ENCODE measurements at regions not wholly inside any gene's neighbourhood (a gene's known extent, or its start where the extent isn't known, plus 50 kb on each side); places are given as distances from the start of the nearest gene placed in this dataset.

GRCh38 chrY:17259497-17259896 lies 620.5 kb downstream of the CDY2B start:
- TF ChIP-seq CTCF (IDR thresholded peaks at IDR 0.05) = no peak
- Mint-ChIP-seq H3K4me1 (ENCODE audit: low read depth) (no peaks in the 10 kb centered on the region), H3K36me3 (ENCODE audit: low read depth) (no peaks in the 10 kb centered on the region), H3K27ac (no peak overlapping the region), H3K4me3 (no peak overlapping the region), H3K27me3 (no peaks in the 10 kb centered on the region), H3K9me3 (no peaks in the 10 kb centered on the region)
- ATAC-seq (ENCODE audit: poor library complexity) = no peak
- H3K27me3 ChIP-seq (ENCODE audit: control insufficient read depth in 1 of 2, insufficient read depth in 2 of 2, low read length in 2 of 2) = no peaks in the 10 kb centered on the region
- DNase-seq = no peak
- no peak overlapping the region for H3K4me3 ChIP-seq (ENCODE audit: low read length)
- no peaks in the 10 kb centered on the region for H3K4me1 ChIP-seq (ENCODE audit: insufficient read depth, low read length)
- no peaks in the 10 kb centered on the region for H3K9me3 ChIP-seq (ENCODE audit: control insufficient read depth in 1 of 2, insufficient read depth in 1 of 2, low read length in 2 of 2)
- H3K27ac ChIP-seq (ENCODE audit: low read depth in 1 of 2, low read length in 2 of 2) = no peak overlapping the region
- POLR2A ChIA-PET = no interaction called here
- no peaks in the 10 kb centered on the region for H3K36me3 ChIP-seq (ENCODE audit: insufficient read depth, low read length)
- intact Hi-C loops (cut with DNase I, micrococcal nuclease) = no loop called here
- CTCF ChIA-PET = no interaction called here

GRCh38 chrY:17238406-17238805 lies 641.6 kb downstream of the CDY2B start:
- peaks cover 8% of the 10 kb centered on the region for H3K9me3 Mint-ChIP-seq
- CTCF ChIA-PET = no interaction called here
- Histone ChIP-seq H3K36me3 (ENCODE audit: insufficient read depth, low read length) (no peaks in the 10 kb centered on the region), H3K27me3 (ENCODE audit: control insufficient read depth in 1 of 2, insufficient read depth in 2 of 2, low read length in 2 of 2) (no peaks in the 10 kb centered on the region), H3K27ac (ENCODE audit: low read depth in 1 of 2, low read length in 2 of 2) (no peak overlapping the region), H3K4me3 (ENCODE audit: low read length) (no peak overlapping the region), H3K9me3 (ENCODE audit: control insufficient read depth in 1 of 2, insufficient read depth in 1 of 2, low read length in 2 of 2) (no peaks in the 10 kb centered on the region), H3K4me1 (ENCODE audit: insufficient read depth, low read length) (no peaks in the 10 kb centered on the region)
- no peaks in the 10 kb centered on the region for H3K27me3 Mint-ChIP-seq
- no peak overlapping the region for H3K27ac Mint-ChIP-seq
- no peak for TF ChIP-seq CTCF (IDR thresholded peaks at IDR 0.05)
- POLR2A ChIA-PET = no interaction called here
- H3K36me3 Mint-ChIP-seq (ENCODE audit: low read depth) = no peaks in the 10 kb centered on the region
- intact Hi-C loops (cut with DNase I, micrococcal nuclease) = no loop called here
- no peaks in the 10 kb centered on the region for H3K4me1 Mint-ChIP-seq (ENCODE audit: low read depth)
- H3K4me3 Mint-ChIP-seq = no peak overlapping the region
- ATAC-seq (ENCODE audit: poor library complexity) = no peak
- no peak for DNase-seq

DNA sequence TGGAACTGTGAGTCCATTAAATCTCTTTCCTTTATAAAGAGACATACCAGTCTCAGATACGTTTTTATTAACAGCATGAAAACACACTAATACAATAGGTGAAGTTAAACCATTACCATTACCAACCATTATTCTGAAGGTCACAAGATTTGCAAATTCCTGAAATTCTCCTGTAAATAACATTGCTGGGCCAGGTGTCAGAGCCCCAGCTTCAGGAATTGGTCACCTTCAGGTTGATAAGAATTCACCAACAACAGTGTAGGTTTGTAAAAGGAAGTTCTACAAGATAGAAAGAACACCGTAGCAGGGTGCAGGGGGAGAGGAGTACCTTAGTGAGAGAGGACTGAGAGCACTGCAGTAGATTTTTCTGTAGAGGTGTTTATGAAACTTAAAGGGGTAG lies 644.3 kb downstream of the CDY2B start:
- H3K36me3 Mint-ChIP-seq (ENCODE audit: low read depth) = no peaks in the 10 kb centered on the region
- H3K27me3 Mint-ChIP-seq = no peaks in the 10 kb centered on the region
- ChIA-PET POLR2A (no interaction called here), CTCF (no interaction called here)
- H3K36me3 ChIP-seq (ENCODE audit: insufficient read depth, low read length) = no peaks in the 10 kb centered on the region
- DNase-seq = no peak
- no peak overlapping the region for H3K4me3 Mint-ChIP-seq
- H3K4me3 ChIP-seq (ENCODE audit: low read length) = no peak overlapping the region
- TF ChIP-seq CTCF (IDR thresholded peaks at IDR 0.05) = no peak
- no peak for ATAC-seq (ENCODE audit: poor library complexity)
- no peaks in the 10 kb centered on the region for H3K27me3 ChIP-seq (ENCODE audit: control insufficient read depth in 1 of 2, insufficient read depth in 2 of 2, low read length in 2 of 2)
- no peaks in the 10 kb centered on the region for H3K4me1 Mint-ChIP-seq (ENCODE audit: low read depth)
- H3K9me3 ChIP-seq (ENCODE audit: control insufficient read depth in 1 of 2, insufficient read depth in 1 of 2, low read length in 2 of 2) = no peaks in the 10 kb centered on the region
- H3K9me3 Mint-ChIP-seq = no peaks in the 10 kb centered on the region
- H3K4me1 ChIP-seq (ENCODE audit: insufficient read depth, low read length) = no peaks in the 10 kb centered on the region
- intact Hi-C loops (cut with DNase I, micrococcal nuclease) = no loop called here
- no peak overlapping the region for H3K27ac Mint-ChIP-seq
- no peak overlapping the region for H3K27ac ChIP-seq (ENCODE audit: low read depth in 1 of 2, low read length in 2 of 2)
